ENCODE measurements at regions not wholly inside any gene's neighbourhood (a gene's known extent, or its start where the extent isn't known, plus 50 kb on each side); places are given as distances from the start of the nearest gene placed in this dataset.
A peak's percentile ranks its signal among the peaks of the same experiment; 100 is the strongest.
"Not testable (repeated sequence)": the region's sequence is repeated elsewhere in the genome, so short reads cannot be mapped to it uniquely, and the experiment has no call there.

DNA sequence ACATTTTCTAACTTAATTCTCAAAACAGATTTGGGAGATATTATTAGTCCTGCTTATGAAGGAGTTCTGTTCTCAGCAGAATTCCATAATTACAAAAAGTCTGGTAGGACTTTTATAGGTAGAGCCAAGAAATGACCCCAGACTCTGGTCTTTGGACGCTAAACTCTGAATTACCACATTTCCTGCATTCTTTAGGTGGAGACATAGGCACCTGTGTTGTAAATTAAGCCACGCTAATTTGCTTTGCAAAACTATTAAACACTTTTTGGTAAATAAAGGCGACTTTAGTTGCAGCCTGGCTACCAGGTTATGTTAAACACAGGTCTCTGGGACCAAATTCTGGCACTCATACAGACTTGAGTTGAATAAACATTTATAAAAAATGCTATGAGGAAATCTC, 77.7 kb downstream of the C9orf152 start:
- Histone ChIP-seq H3K4me3 (no peak overlapping the region), H3K36me3 (no peaks in the 10 kb centered on the region), H3K4me1 (peaks cover 20 to 95% (median 36%) of the 10 kb centered on the region in 3 donors), H3K27me3 (no peaks in the 10 kb centered on the region), H3K27ac (peak overlapping the region; percentile 62 to 99 (median 90)), H3K9me3 (no peaks in the 10 kb centered on the region)
- TF ChIP-seq POLR2A (IDR thresholded peaks at IDR 0.05) (no peak), EP300 (IDR thresholded peaks at IDR 0.05) (no peak), POLR2AphosphoS5 (IDR thresholded peaks at IDR 0.05) (no peak), CTCF (IDR thresholded peaks at IDR 0.05) (no peak)
- ATAC-seq: no peak
- WGBS, 2 donors (ENCODE audit: low coverage in 1 of 2): 61 to 67% methylated on average over 3 of the region's 3 CpGs

DNA sequence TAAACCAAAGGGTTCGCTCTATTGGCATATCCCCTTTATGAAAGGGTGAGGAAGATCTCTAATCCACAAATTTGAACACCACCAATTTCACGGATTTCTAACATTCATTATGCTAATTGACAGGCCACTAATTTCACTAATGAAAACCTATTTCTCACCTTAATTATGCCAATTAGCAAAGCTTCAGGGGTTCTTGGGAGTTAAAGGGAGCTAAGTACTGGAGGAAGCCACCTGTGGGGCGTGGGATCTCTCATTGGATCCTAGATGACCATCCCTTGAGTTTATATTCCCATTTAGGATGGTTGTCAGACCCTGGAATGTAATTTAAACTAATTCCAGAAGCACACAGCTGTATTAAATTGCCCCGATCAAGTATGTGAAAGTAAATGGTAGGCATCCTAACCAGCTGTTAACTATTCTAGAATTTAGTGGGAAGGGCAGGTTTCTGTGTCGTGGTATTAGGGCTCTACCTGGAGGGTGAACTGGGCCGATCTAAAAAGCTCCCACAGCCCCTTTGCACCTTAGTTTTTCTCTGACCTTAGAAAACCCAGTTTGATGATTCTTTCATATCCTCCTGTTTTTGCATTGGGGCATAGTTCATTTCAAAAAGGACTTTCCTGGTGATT, 77.1 kb downstream of the C9orf152 start:
- H3K27ac ChIP-seq: peak overlapping the region; percentile 62 to 99 (median 90)
- H3K27me3 ChIP-seq: no peaks in the 10 kb centered on the region
- H3K4me1 ChIP-seq: peaks cover 20 to 89% (median 31%) of the 10 kb centered on the region in 3 donors
- no peak overlapping the region for H3K4me3 ChIP-seq
- no peak for ATAC-seq
- H3K9me3 ChIP-seq: no peaks in the 10 kb centered on the region
- H3K36me3 ChIP-seq: peaks cover 0 to under 1% of the 10 kb centered on the region in 2 donors
- no peak for TF ChIP-seq POLR2A (IDR thresholded peaks at IDR 0.05)
- TF ChIP-seq POLR2AphosphoS5 (IDR thresholded peaks at IDR 0.05): no peak
- no peak for TF ChIP-seq CTCF (IDR thresholded peaks at IDR 0.05)
- TF ChIP-seq EP300 (IDR thresholded peaks at IDR 0.05): no peak
- WGBS, 2 donors (ENCODE audit: low coverage in 1 of 2): 79 to 87% methylated on average over 6 of the region's 6 CpGs

GRCh38 chr9:110131499-110131898, 76.5 kb downstream of the C9orf152 start:
- ATAC-seq: no peak
- H3K27me3 ChIP-seq: no peaks in the 10 kb centered on the region
- TF ChIP-seq CTCF (IDR thresholded peaks at IDR 0.05) (no peak), POLR2A (IDR thresholded peaks at IDR 0.05) (no peak), EP300 (IDR thresholded peaks at IDR 0.05) (no peak), POLR2AphosphoS5 (IDR thresholded peaks at IDR 0.05) (no peak)
- H3K27ac ChIP-seq: peak overlapping the region in 3 of 4 donors; percentile 62 to 90 (median 89)
- H3K36me3 ChIP-seq: peaks cover 0 to 6% of the 10 kb centered on the region in 2 donors
- 78 to 83% methylated on average over 2 of the region's 2 CpGs for WGBS, 2 donors (ENCODE audit: low coverage in 1 of 2)
- H3K4me1 ChIP-seq: peaks cover 14 to 89% (median 26%) of the 10 kb centered on the region in 3 donors
- no peak overlapping the region for H3K4me3 ChIP-seq
- no peaks in the 10 kb centered on the region for H3K9me3 ChIP-seq

GRCh38 chr9:110132531-110132930, 75.4 kb downstream of the C9orf152 start:
- H3K27me3 ChIP-seq, H3K4me3 ChIP-seq, H3K9me3 ChIP-seq, ATAC-seq: not testable (repeated sequence)
- peaks cover 0 to 17% of the 10 kb centered on the region in 2 donors for H3K36me3 ChIP-seq
- WGBS, 2 donors (ENCODE audit: low coverage in 1 of 2): 83 to 89% methylated on average over 3 of the region's 3 CpGs
- H3K27ac ChIP-seq: peak overlapping the region in 3 of 4 donors; percentile 10 to 90 (median 89)
- H3K4me1 ChIP-seq: peaks cover 8 to 87% (median 26%) of the 10 kb centered on the region in 3 donors

GRCh38 chr9:110133059-110133458, 74.9 kb downstream of the C9orf152 start:
- Histone ChIP-seq H3K4me3 (no peak overlapping the region), H3K27me3 (no peaks in the 10 kb centered on the region), H3K27ac (peak overlapping the region in 2 of 4 donors; percentile 89 to 90), H3K4me1 (peaks cover 8 to 87% (median 21%) of the 10 kb centered on the region in 3 donors), H3K36me3 (peaks cover 0 to 22% of the 10 kb centered on the region in 2 donors), H3K9me3 (no peaks in the 10 kb centered on the region)
- WGBS, 2 donors (ENCODE audit: low coverage in 1 of 2): 32 to 64% methylated on average over 3 of the region's 3 CpGs
- TF ChIP-seq POLR2AphosphoS5 (IDR thresholded peaks at IDR 0.05) (no peak), EP300 (IDR thresholded peaks at IDR 0.05) (no peak)
- no peak for ATAC-seq

DNA sequence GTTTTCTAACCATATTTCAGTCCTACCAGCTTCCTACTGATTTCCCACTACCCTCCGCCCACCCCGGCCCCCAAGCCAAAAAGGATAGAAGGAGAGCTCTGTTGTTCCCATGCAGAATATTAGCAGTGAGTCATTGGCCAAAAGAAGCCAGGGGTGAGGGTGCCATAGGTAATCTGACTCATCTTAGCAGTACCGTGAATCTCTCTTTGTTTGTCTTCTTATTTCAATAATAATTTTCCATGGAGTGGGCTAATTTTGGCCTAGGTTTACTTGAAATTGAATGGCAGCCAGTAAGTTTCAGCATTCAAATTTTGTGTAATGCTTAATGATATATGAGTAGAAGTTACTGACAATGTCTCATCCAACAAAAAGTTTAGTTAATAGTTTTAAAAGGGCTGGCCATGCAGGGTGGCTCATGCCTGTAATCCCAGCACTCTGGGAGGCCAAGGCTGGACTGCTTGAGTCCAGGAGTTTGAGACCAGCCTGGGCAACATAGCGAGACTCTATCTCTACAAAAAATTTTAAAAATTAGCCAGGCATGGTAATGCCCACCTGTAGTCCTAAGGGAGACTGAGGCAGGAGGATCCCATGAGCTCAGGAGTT, 74.2 kb downstream of the C9orf152 start:
- 50 to 64% methylated on average over 2 to 4 of the region's 4 CpGs for WGBS, 2 donors (ENCODE audit: low coverage in 1 of 2)
- peaks cover 6 to 87% (median 18%) of the 10 kb centered on the region in 3 donors for H3K4me1 ChIP-seq
- peak; percentile 20 for ATAC-seq
- peak overlapping the region in 3 of 4 donors; percentile 12 to 90 (median 89) for H3K27ac ChIP-seq
- H3K4me3 ChIP-seq: no peak overlapping the region
- no peaks in the 10 kb centered on the region for H3K9me3 ChIP-seq
- H3K27me3 ChIP-seq: no peaks in the 10 kb centered on the region
- TF ChIP-seq POLR2AphosphoS5 (IDR thresholded peaks at IDR 0.05) (peak; percentile 28), EP300 (IDR thresholded peaks at IDR 0.05) (no peak), POLR2A (IDR thresholded peaks at IDR 0.05) (no peak)
- peaks cover 1 to 28% of the 10 kb centered on the region in 2 donors for H3K36me3 ChIP-seq
